ENCODE measurements at regions not wholly inside any gene's neighbourhood (a gene's known extent, or its start where the extent isn't known, plus 50 kb on each side); places are given as distances from the start of the nearest gene placed in this dataset.

- ChIA-PET CTCF (ENCODE audit: partially characterized antibody) (no interaction called here), POLR2A (ENCODE audit: partially characterized antibody) (no interaction called here)
- H3K23me2 ChIP-seq (ENCODE audit: low read depth, low read length) = no peaks in the 10 kb centered on the region
- H3K27me3 ChIP-seq (replicated peaks in 1 of 4; ENCODE audit: control insufficient read depth in 3 of 4, extremely low read depth in 1 of 4, insufficient read depth in 3 of 4, low read length in 3 of 4) = no peaks in the 10 kb centered on the region
- H4K5ac ChIP-seq (ENCODE audit: insufficient read length, low read depth, low read length) = no peak overlapping the region
- no peak overlapping the region for H3K4me2 ChIP-seq (ENCODE audit: insufficient read depth in 1 of 2, low read depth in 2 of 2, low read length in 2 of 2)
- TF ChIP-seq NANOG (IDR thresholded peaks at IDR 0.05; ENCODE audit: insufficient read depth, low read depth, low read length, poor library complexity, severe bottlenecking) (no peak), EGR1 (IDR thresholded peaks at IDR 0.05; ENCODE audit: borderline replicate concordance, low read depth, low read length) (no peak), GTF2F1 (IDR thresholded peaks at IDR 0.05; ENCODE audit: borderline replicate concordance, low read depth, low read length) (no peak), YY1 (IDR thresholded peaks at IDR 0.05; ENCODE audit: low read depth, low read length) (no peak), CBX5 (IDR thresholded peaks at IDR 0.05; ENCODE audit: low read depth, low read length) (no peak), SUZ12 (IDR thresholded peaks at IDR 0.05; ENCODE audit: low read length) (no peak), ATF3 (IDR thresholded peaks at IDR 0.05; ENCODE audit: insufficient read depth, low read depth, low read length) (no peak), TCF12 (IDR thresholded peaks at IDR 0.05; ENCODE audit: low read depth, low read length) (no peak), FOSL1 (IDR thresholded peaks at IDR 0.05; ENCODE audit: insufficient read depth, low read depth, low read length) (no peak), KDM5A (IDR thresholded peaks at IDR 0.05; ENCODE audit: low read length) (no peak), CHD1 (IDR thresholded peaks at IDR 0.05; ENCODE audit: low read depth, low read length) (no peak), CHD2 (IDR thresholded peaks at IDR 0.05; ENCODE audit: low read length) (no peak), USF2 (IDR thresholded peaks at IDR 0.05; ENCODE audit: low read length) (no peak)
- FAIRE-seq (no peak), DNase-seq (ENCODE audit: low read depth in 1 of 2, low spot score in 2 of 2) (no peak)
- no peaks in the 10 kb centered on the region for H3K9me3 ChIP-seq (ENCODE audit: insufficient read depth in 2 of 2, low read depth in 1 of 2, low read length in 1 of 2)
- H3K36me3 ChIP-seq (ENCODE audit: control insufficient read depth in 2 of 4, insufficient read depth in 4 of 4, low read length in 3 of 4) = no peaks in the 10 kb centered on the region
- no peaks in the 10 kb centered on the region for H4K20me1 ChIP-seq (replicated peaks in 1 of 2; ENCODE audit: control insufficient read depth in 1 of 2, insufficient read depth in 2 of 2, low read length in 2 of 2)
- H2BK20ac ChIP-seq (ENCODE audit: low read length) = no peak overlapping the region
- no peak overlapping the region for H2AK5ac ChIP-seq (ENCODE audit: low read depth, low read length)
- no peak overlapping the region for H2BK12ac ChIP-seq (ENCODE audit: low read depth, low read length)
- no peak overlapping the region for H3K14ac ChIP-seq (ENCODE audit: insufficient read length)
- H2BK120ac ChIP-seq (replicated peaks; ENCODE audit: low read depth, low read length) = no peak overlapping the region
- no peak overlapping the region for H2BK15ac ChIP-seq (ENCODE audit: low read length)
- H3K79me1 ChIP-seq (ENCODE audit: low read depth, low read length) = no peaks in the 10 kb centered on the region
- no peak overlapping the region for H3K23ac ChIP-seq (ENCODE audit: insufficient read length)
- no peak overlapping the region for H3K27ac ChIP-seq (ENCODE audit: low read depth, low read length)
- H3K4me3 ChIP-seq (ENCODE audit: extremely low read depth in 1 of 4, insufficient read depth in 2 of 4, low read depth in 3 of 4, low read length in 4 of 4) = no peak overlapping the region
- H3K4me1 ChIP-seq (replicated peaks in 1 of 4; ENCODE audit: control insufficient read depth in 3 of 4, insufficient read depth in 4 of 4, low read length in 3 of 4) = no peaks in the 10 kb centered on the region
- no peak overlapping the region for H3K18ac ChIP-seq (ENCODE audit: extremely low read depth, low read length)
- WGBS, 2 experiments (ENCODE audit: extremely low coverage in 1 of 2, insufficient coverage in 1 of 2, insufficient read length in 1 of 2, insufficient replicate concordance in 2 of 2, low coverage in 1 of 2, low lambda C conversion rate in 2 of 2, missing lambda C conversion rate in 1 of 2) = 69% methylated on average over 1 of the region's 1 CpG; no CpG with 5 or more reads in 1 of the 2 experiments
- no peak overlapping the region for H2AFZ ChIP-seq (ENCODE audit: low read length)
- H4K91ac ChIP-seq (replicated peaks; ENCODE audit: insufficient read length, low read length) = no peak overlapping the region
- no peak overlapping the region for H2BK5ac ChIP-seq (ENCODE audit: low read depth, low read length)
- H4K8ac ChIP-seq (ENCODE audit: extremely low read depth, insufficient read depth, low read length) = no peak overlapping the region
- H3K4ac ChIP-seq (replicated peaks; ENCODE audit: insufficient read length, low read depth, low read length) = no peak overlapping the region
- no peaks in the 10 kb centered on the region for H3K79me2 ChIP-seq (ENCODE audit: control insufficient read depth in 1 of 2, insufficient read depth in 2 of 2, low read length in 2 of 2)
- no peak overlapping the region for H3K9ac ChIP-seq (replicated peaks in 1 of 4; ENCODE audit: extremely low read depth in 1 of 4, low read depth in 3 of 4, low read length in 3 of 4)
- no peak overlapping the region for H3K56ac ChIP-seq (replicated peaks; ENCODE audit: insufficient read length, low read depth, low read length)
Measured at GRCh38 chr18:28669165-28669564, 492.2 kb upstream of the CDH2 start.
